GM23338 (cell line): ENCODE measurements at regions not wholly inside any gene's neighbourhood (a gene's known extent, or its start where the extent isn't known, plus 50 kb on each side); places are given as distances from the start of the nearest gene placed in this dataset.

ENCODE experiments used
- ATAC-seq: fragments of 200-7000 bp; cut with Tn5 transposase; 3 replicates; pipeline ENCODE4 v1.9.1; 2020
- DNase-seq: peaks from one replicate; pipeline ENCODE4 v3.0.0-alpha.2; 2015; ENCODE audit warnings: low spot score
- H2AFZ ChIP-seq: fragments of 200-600 bp; sonication (generic); 2 replicates; pipeline ENCODE4 v1.8.0; 2016; ENCODE audit warnings: antibody characterized with exemption, mild to moderate bottlenecking, moderate library complexity
- H3F3A ChIP-seq: fragments of 200-600 bp; sonication (generic); replicated peaks from 2 replicates; pipeline ENCODE4 v1.8.0; 2017; ENCODE audit warnings: antibody characterized with exemption, mixed run types, low read depth
- H3K27ac ChIP-seq: fragments of 200-600 bp; sonication (generic); 2 replicates; pipeline ENCODE4 v1.6.1; 2016; ENCODE audit warnings: low read depth
- H3K27me3 ChIP-seq: fragments of 200-600 bp; sonication (generic); 2 replicates; pipeline ENCODE4 v1.8.0; 2016; ENCODE audit warnings: mild to moderate bottlenecking, mixed run types, moderate library complexity; ENCODE audit not compliant: insufficient read depth
- H3K36me3 ChIP-seq: fragments of 200-600 bp; sonication (generic); 2 replicates; pipeline ENCODE4 v1.8.0; 2016; ENCODE audit warnings: mild to moderate bottlenecking; ENCODE audit not compliant: insufficient read depth
- H3K4me1 ChIP-seq: fragments of 200-600 bp; sonication (generic); 2 replicates; pipeline ENCODE4 v1.8.0; 2016; ENCODE audit warnings: mild to moderate bottlenecking, moderate library complexity; ENCODE audit not compliant: insufficient read depth
- H3K4me2 ChIP-seq: fragments of 200-600 bp; sonication (generic); 2 replicates; pipeline ENCODE4 v1.7.1; 2017; ENCODE audit warnings: mixed run types
- H3K4me3 ChIP-seq: fragments of 200-600 bp; sonication (generic); 2 replicates; pipeline ENCODE4 v1.6.1; 2016; ENCODE audit warnings: mixed run types
- H3K79me2 ChIP-seq: fragments of 200-600 bp; sonication (generic); replicated peaks from 2 replicates; pipeline ENCODE4 v1.8.0; 2017; ENCODE audit warnings: mild to moderate bottlenecking; ENCODE audit not compliant: insufficient read depth
- H3K9me2 ChIP-seq: fragments of 200-600 bp; sonication (generic); 2 replicates; pipeline ENCODE4 v1.8.0; 2017; ENCODE audit not compliant: insufficient read depth
- H4K20me1 ChIP-seq: fragments of 200-600 bp; sonication (generic); replicated peaks from 2 replicates; pipeline ENCODE4 v1.8.0; 2017; ENCODE audit warnings: mild to moderate bottlenecking; ENCODE audit not compliant: insufficient read depth
- H3K27ac Mint-ChIP-seq: 2 replicates; pipeline ENCODE4 v1.8.0; 2020; ENCODE audit warnings: inconsistent platforms, mild to moderate bottlenecking, moderate library complexity, mixed read lengths
- H3K27me3 Mint-ChIP-seq: 3 replicates; pipeline ENCODE4 v1.8.0; 2022; ENCODE audit warnings: low read depth, mild to moderate bottlenecking, moderate library complexity, mixed read lengths, inconsistent platforms; ENCODE audit not compliant: insufficient read depth, poor library complexity
- H3K36me3 Mint-ChIP-seq: 3 replicates; pipeline ENCODE4 v1.8.0; 2021; ENCODE audit warnings: low read depth, mild to moderate bottlenecking, inconsistent platforms, moderate library complexity, mixed read lengths
- H3K4me1 Mint-ChIP-seq: 3 replicates; pipeline ENCODE4 v1.8.0; 2020; ENCODE audit warnings: mild to moderate bottlenecking, inconsistent platforms, mixed read lengths
- H3K4me3 Mint-ChIP-seq: 3 replicates; pipeline ENCODE4 v1.8.0; 2021; ENCODE audit warnings: moderate library complexity, mild to moderate bottlenecking, inconsistent platforms, mixed read lengths
- H3K9me3 Mint-ChIP-seq: 3 replicates; pipeline ENCODE4 v1.8.0; 2020; ENCODE audit warnings: moderate library complexity, mild to moderate bottlenecking, inconsistent platforms, mixed read lengths
- CREB1 ChIP-seq: fragments of 250-450 bp; sonication (Bioruptor Pico); IDR thresholded peaks from 2 replicates; pipeline ENCODE4 v1.5.0; 2020; ENCODE audit warnings: low read depth, mild to moderate bottlenecking, moderate library complexity
- EZH2 ChIP-seq: fragments of 200-600 bp; sonication (generic); IDR thresholded peaks from one replicate; pipeline ENCODE4 v1.8.0; 2017; ENCODE audit warnings: antibody characterized with exemption, mild to moderate bottlenecking, low read depth; ENCODE audit not compliant: unreplicated experiment
- EZH2phosphoT487 ChIP-seq: fragments of 200-600 bp; sonication (generic); IDR thresholded peaks from one replicate; pipeline ENCODE4 v1.8.1; 2018; ENCODE audit warnings: antibody characterized with exemption; ENCODE audit not compliant: unreplicated experiment
- JUNB ChIP-seq: IDR thresholded peaks from one replicate; pipeline ENCODE4 v1.6.1; 2016; ENCODE audit warnings: antibody characterized with exemption; ENCODE audit not compliant: unreplicated experiment
- NANOG ChIP-seq: IDR thresholded peaks from 2 replicates; pipeline ENCODE4 v1.6.1; 2016; ENCODE audit warnings: antibody characterized with exemption, borderline replicate concordance
- POLR2AphosphoS5 ChIP-seq: IDR thresholded peaks from 2 replicates; pipeline ENCODE4 v1.6.1; 2016; ENCODE audit warnings: antibody characterized with exemption, low read depth
- STAT1 ChIP-seq: IDR thresholded peaks from one replicate; pipeline ENCODE4 v1.6.1; 2016; ENCODE audit warnings: antibody characterized with exemption; ENCODE audit not compliant: unreplicated experiment
- ZNF114 ChIP-seq: fragments of 250-450 bp; sonication (Bioruptor Pico); IDR thresholded peaks from 2 replicates; pipeline ENCODE4 v1.5.0; 2020; ENCODE audit warnings: mild to moderate bottlenecking, moderate library complexity
- ZNF331 ChIP-seq: fragments of 250-450 bp; sonication (Bioruptor Pico); IDR thresholded peaks from 2 replicates; pipeline ENCODE4 v1.5.0; 2020; ENCODE audit warnings: low read depth, mild to moderate bottlenecking, moderate library complexity
- TF ChIP-seq, protein P1 (sequence below): IDR thresholded peaks from 2 replicates; pipeline ENCODE4 v1.6.1; 2016; ENCODE audit warnings: antibody characterized with exemption
- TF ChIP-seq, protein P2 (sequence below), 2 experiments: fragments of 200-600 bp in 1 of 2; sonication (generic) in 1 of 2; conservative IDR thresholded peaks; 2 replicates each; pipeline versions ENCODE4 v1.5.1 to v1.6.1; 2016 to 2017; ENCODE audit warnings: antibody characterized with exemption in 2 of 2, low read depth in 2 of 2, mild to moderate bottlenecking in 2 of 2, moderate library complexity in 1 of 2
- TF ChIP-seq, protein P3 (sequence below): fragments of 250-450 bp; sonication (Bioruptor Pico); IDR thresholded peaks from 2 replicates; pipeline ENCODE4 v1.5.0; 2020; ENCODE audit warnings: mild to moderate bottlenecking, moderate library complexity

DNA sequence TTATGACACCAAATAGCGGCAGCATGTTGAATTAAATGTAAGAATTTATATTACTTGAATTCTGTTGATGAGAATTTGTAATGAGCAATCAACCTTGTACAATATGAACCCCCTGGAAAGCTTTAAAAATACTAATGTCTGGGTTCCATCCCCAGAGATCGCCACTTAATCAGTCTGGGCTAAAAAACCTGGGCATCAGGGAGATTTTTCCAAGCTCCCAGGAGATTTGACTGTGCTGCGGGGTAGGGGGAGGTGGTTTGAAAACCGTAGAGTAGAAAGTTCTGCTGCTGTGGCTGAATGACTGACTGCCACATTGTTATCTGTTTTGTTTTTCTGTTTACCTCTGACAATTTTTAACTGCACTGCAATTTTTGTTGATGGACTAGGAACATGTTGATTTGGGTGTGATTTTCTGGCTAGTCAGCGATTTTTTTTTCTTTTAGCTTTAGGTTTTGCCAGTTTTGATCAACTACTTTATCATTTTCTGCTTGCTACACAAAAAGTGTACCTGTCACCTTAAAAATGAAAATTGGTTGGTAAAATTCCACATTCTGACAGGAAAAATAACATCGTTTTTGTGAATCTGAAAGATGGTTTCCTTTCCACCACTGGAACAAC lies 79.3 kb downstream of the PCTP start:
- Histone ChIP-seq H3K27me3 (no peaks in the 10 kb centered on the region), H3K9me2 (no peaks in the 10 kb centered on the region), H3F3A (no peaks in the 10 kb centered on the region), H3K4me3 (no peak overlapping the region), H3K4me1 (no peaks in the 10 kb centered on the region), H3K4me2 (peak overlapping the region; percentile 45; the same call in 1 of the 2 replicates), H2AFZ (0 out of 2 replicates have a peak overlapping the region, but pooled peaks have one; percentile 7), H3K27ac (no peak overlapping the region), H4K20me1 (no peaks in the 10 kb centered on the region), H3K79me2 (no peaks in the 10 kb centered on the region), H3K36me3 (no peaks in the 10 kb centered on the region)
- Mint-ChIP-seq H3K27me3 (no peaks in the 10 kb centered on the region), H3K27ac (no peak overlapping the region), H3K4me3 (no peak overlapping the region), H3K4me1 (peaks cover 18% of the 10 kb centered on the region), H3K9me3 (no peaks in the 10 kb centered on the region), H3K36me3 (no peaks in the 10 kb centered on the region)
- ATAC-seq: no peak; the same call in 2 of the 3 replicates
- TF ChIP-seq EZH2 (no peak), ZNF331 (CRISPR knock-in tag) (no peak), POLR2AphosphoS5 (no peak), EZH2phosphoT487 (no peak), NANOG (no peak), ZNF114 (CRISPR knock-in tag) (no peak), CREB1 (CRISPR knock-in tag) (no peak), STAT1 (no peak), JUNB (no peak)
- TF ChIP-seq, protein P1, sequence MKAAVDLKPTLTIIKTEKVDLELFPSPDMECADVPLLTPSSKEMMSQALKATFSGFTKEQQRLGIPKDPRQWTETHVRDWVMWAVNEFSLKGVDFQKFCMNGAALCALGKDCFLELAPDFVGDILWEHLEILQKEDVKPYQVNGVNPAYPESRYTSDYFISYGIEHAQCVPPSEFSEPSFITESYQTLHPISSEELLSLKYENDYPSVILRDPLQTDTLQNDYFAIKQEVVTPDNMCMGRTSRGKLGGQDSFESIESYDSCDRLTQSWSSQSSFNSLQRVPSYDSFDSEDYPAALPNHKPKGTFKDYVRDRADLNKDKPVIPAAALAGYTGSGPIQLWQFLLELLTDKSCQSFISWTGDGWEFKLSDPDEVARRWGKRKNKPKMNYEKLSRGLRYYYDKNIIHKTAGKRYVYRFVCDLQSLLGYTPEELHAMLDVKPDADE: no peak
- TF ChIP-seq, protein P2, sequence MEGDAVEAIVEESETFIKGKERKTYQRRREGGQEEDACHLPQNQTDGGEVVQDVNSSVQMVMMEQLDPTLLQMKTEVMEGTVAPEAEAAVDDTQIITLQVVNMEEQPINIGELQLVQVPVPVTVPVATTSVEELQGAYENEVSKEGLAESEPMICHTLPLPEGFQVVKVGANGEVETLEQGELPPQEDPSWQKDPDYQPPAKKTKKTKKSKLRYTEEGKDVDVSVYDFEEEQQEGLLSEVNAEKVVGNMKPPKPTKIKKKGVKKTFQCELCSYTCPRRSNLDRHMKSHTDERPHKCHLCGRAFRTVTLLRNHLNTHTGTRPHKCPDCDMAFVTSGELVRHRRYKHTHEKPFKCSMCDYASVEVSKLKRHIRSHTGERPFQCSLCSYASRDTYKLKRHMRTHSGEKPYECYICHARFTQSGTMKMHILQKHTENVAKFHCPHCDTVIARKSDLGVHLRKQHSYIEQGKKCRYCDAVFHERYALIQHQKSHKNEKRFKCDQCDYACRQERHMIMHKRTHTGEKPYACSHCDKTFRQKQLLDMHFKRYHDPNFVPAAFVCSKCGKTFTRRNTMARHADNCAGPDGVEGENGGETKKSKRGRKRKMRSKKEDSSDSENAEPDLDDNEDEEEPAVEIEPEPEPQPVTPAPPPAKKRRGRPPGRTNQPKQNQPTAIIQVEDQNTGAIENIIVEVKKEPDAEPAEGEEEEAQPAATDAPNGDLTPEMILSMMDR (conservative IDR thresholded peaks at IDR 0.05; ENCODE audit: low read depth in 2 of 2): no peak
- TF ChIP-seq, protein P3, sequence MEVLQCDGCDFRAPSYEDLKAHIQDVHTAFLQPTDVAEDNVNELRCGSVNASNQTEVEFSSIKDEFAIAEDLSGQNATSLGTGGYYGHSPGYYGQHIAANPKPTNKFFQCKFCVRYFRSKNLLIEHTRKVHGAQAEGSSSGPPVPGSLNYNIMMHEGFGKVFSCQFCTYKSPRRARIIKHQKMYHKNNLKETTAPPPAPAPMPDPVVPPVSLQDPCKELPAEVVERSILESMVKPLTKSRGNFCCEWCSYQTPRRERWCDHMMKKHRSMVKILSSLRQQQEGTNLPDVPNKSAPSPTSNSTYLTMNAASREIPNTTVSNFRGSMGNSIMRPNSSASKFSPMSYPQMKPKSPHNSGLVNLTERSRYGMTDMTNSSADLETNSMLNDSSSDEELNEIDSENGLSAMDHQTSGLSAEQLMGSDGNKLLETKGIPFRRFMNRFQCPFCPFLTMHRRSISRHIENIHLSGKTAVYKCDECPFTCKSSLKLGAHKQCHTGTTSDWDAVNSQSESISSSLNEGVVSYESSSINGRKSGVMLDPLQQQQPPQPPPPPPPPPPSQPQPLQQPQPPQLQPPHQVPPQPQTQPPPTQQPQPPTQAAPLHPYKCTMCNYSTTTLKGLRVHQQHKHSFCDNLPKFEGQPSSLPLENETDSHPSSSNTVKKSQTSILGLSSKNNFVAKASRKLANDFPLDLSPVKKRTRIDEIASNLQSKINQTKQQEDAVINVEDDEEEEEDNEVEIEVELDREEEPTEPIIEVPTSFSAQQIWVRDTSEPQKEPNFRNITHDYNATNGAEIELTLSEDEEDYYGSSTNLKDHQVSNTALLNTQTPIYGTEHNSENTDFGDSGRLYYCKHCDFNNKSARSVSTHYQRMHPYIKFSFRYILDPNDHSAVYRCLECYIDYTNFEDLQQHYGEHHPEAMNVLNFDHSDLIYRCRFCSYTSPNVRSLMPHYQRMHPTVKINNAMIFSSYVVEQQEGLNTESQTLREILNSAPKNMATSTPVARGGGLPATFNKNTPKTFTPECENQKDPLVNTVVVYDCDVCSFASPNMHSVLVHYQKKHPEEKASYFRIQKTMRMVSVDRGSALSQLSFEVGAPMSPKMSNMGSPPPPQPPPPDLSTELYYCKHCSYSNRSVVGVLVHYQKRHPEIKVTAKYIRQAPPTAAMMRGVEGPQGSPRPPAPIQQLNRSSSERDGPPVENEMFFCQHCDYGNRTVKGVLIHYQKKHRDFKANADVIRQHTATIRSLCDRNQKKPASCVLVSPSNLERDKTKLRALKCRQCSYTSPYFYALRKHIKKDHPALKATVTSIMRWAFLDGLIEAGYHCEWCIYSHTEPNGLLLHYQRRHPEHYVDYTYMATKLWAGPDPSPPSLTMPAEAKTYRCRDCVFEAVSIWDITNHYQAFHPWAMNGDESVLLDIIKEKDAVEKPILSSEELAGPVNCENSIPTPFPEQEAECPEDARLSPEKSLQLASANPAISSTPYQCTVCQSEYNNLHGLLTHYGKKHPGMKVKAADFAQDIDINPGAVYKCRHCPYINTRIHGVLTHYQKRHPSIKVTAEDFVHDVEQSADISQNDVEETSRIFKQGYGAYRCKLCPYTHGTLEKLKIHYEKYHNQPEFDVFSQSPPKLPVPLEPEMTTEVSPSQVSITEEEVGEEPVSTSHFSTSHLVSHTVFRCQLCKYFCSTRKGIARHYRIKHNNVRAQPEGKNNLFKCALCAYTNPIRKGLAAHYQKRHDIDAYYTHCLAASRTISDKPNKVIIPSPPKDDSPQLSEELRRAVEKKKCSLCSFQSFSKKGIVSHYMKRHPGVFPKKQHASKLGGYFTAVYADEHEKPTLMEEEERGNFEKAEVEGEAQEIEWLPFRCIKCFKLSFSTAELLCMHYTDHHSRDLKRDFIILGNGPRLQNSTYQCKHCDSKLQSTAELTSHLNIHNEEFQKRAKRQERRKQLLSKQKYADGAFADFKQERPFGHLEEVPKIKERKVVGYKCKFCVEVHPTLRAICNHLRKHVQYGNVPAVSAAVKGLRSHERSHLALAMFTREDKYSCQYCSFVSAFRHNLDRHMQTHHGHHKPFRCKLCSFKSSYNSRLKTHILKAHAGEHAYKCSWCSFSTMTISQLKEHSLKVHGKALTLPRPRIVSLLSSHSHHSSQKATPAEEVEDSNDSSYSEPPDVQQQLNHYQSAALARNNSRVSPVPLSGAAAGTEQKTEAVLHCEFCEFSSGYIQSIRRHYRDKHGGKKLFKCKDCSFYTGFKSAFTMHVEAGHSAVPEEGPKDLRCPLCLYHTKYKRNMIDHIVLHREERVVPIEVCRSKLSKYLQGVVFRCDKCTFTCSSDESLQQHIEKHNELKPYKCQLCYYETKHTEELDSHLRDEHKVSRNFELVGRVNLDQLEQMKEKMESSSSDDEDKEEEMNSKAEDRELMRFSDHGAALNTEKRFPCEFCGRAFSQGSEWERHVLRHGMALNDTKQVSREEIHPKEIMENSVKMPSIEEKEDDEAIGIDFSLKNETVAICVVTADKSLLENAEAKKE (CRISPR knock-in tag): no peak
- no peak for DNase-seq
